NCI-H1930 (cell line): ENCODE measurements at regions not wholly inside any gene's neighbourhood (a gene's known extent, or its start where the extent isn't known, plus 50 kb on each side); places are given as distances from the start of the nearest gene placed in this dataset.
A peak's percentile ranks its signal among the peaks of the same experiment; 100 is the strongest.
"Not testable (repeated sequence)": the region's sequence is repeated elsewhere in the genome, so short reads cannot be mapped to it uniquely, and the experiment has no call there.

Source experiments
- DNase-seq, 2 experiments: peaks; one replicate each; lab custom pipeline; 2025; lab: John Stamatoyannopoulos, UW

- DNase-seq: no peak
Measured at GRCh38 chr6:4256969-4257368, 121.6 kb upstream of the ECI2 start.

- DNase-seq: no peak
Measured at GRCh38 chr6:4253604-4254231, 118.3 kb upstream of the ECI2 start.

- not testable (repeated sequence) for DNase-seq
Measured at GRCh38 chr6:4252445-4252844, 117.1 kb upstream of the ECI2 start.

GRCh38 chr6:4250645-4251044 is 115.3 kb upstream of the ECI2 start:
- DNase-seq: no peak

- not testable (repeated sequence) for DNase-seq
Measured at GRCh38 chr6:4243832-4244231, 108.5 kb upstream of the ECI2 start.

GRCh38 chr6:4243237-4243636 is 107.9 kb upstream of the ECI2 start:
- DNase-seq: no peak

- DNase-seq: no peak
Measured at GRCh38 chr6:4242601-4243000, 107.2 kb upstream of the ECI2 start.

GRCh38 chr6:4240148-4240547 is 104.8 kb upstream of the ECI2 start:
- DNase-seq: no peak

- no peak for DNase-seq
Measured at GRCh38 chr6:4225161-4225872, 89.9 kb upstream of the ECI2 start.

GRCh38 chr6:4224067-4224978 is 88.9 kb upstream of the ECI2 start:
- DNase-seq: no peak

GRCh38 chr6:4220558-4220957 is 85.2 kb upstream of the ECI2 start:
- no peak for DNase-seq

GRCh38 chr6:4218619-4219317 is 83.4 kb upstream of the ECI2 start:
- DNase-seq: not testable (repeated sequence)

- DNase-seq: no peak
Measured at GRCh38 chr6:4212588-4212987, 77.2 kb upstream of the ECI2 start.

- peak in 1 of 2 experiments; percentile 26 for DNase-seq
Measured at GRCh38 chr6:4210629-4211419, 75.4 kb upstream of the ECI2 start.

- DNase-seq: no peak
Measured at GRCh38 chr6:4209196-4209595, 73.8 kb upstream of the ECI2 start.

- no peak for DNase-seq
Measured at GRCh38 chr6:4208158-4208557, 72.8 kb upstream of the ECI2 start.

GRCh38 chr6:4203642-4204417 is 68.5 kb upstream of the ECI2 start:
- not testable (repeated sequence) for DNase-seq

GRCh38 chr6:4192627-4193026 is 57.3 kb upstream of the ECI2 start:
- DNase-seq: no peak

GRCh38 chr6:4192173-4192572 is 56.8 kb upstream of the ECI2 start:
- DNase-seq: no peak

- DNase-seq: no peak
Measured at GRCh38 chr6:4191271-4191721, 55.9 kb upstream of the ECI2 start.
